Breast epithelium (tissue), 4 donors: ENCODE measurements at regions not wholly inside any gene's neighbourhood (a gene's known extent, or its start where the extent isn't known, plus 50 kb on each side); places are given as distances from the start of the nearest gene placed in this dataset.
"Not testable (repeated sequence)": the region's sequence is repeated elsewhere in the genome, so short reads cannot be mapped to it uniquely, and the experiment has no call there.

Source experiments
- DNase-seq, 2 donors: peaks; one replicate each; pipeline ENCODE4 v3.0.0-alpha.2; 2019; ENCODE audit warnings: low spot score in 2 of 2
- H3K27ac ChIP-seq, 2 donors: fragments of 200-600 bp; sonication (generic) in 1 of 2; one replicate each; pipeline ENCODE4 v1.5.1; 2016 to 2019; ENCODE audit warnings: mild to moderate bottlenecking in 1 of 2
- H3K27me3 ChIP-seq, 2 donors: fragments of 200-600 bp; sonication (generic) in 1 of 2; one replicate each; pipeline versions ENCODE4 v1.5.1 to v1.6.0; 2017 to 2019; ENCODE audit warnings: control low read depth in 1 of 2, mild to moderate bottlenecking in 1 of 2
- H3K36me3 ChIP-seq: fragments of 200-600 bp; one replicate; pipeline ENCODE4 v1.5.1; 2019
- H3K4me1 ChIP-seq, 2 donors: fragments of 200-600 bp; sonication (generic); one replicate each; pipeline ENCODE4 v1.5.1; 2016 to 2019; ENCODE audit warnings: control low read depth in 1 of 2
- H3K4me3 ChIP-seq, 3 donors: fragments of 200-600 bp; sonication (generic); 1 replicate in 2 of 3; 2 replicates in 1 of 3; pipeline ENCODE4 v1.5.1; 2016 to 2019; ENCODE audit warnings: mild to moderate bottlenecking in 3 of 3, moderate library complexity in 2 of 3
- H3K9me3 ChIP-seq, 2 donors: fragments of 200-600 bp; sonication (generic) in 1 of 2; one replicate each; pipeline ENCODE4 v1.5.1; 2016 to 2019; ENCODE audit warnings: control low read depth in 1 of 2
- CTCF ChIP-seq, 3 donors: fragments of 450-650 bp; IDR thresholded peaks; one replicate each; pipeline ENCODE4 v1.5.1; 2016 to 2017; ENCODE audit warnings: antibody characterized with exemption in 3 of 3, mild to moderate bottlenecking in 3 of 3, moderate library complexity in 3 of 3
- POLR2A ChIP-seq: fragments of 450-650 bp; IDR thresholded peaks from one replicate; pipeline ENCODE4 v1.6.1; 2016; ENCODE audit warnings: antibody characterized with exemption, mild to moderate bottlenecking, moderate library complexity
- POLR2AphosphoS5 ChIP-seq, 3 donors: sonication (generic); formaldehyde crosslinking; IDR thresholded peaks; one replicate each; pipeline ENCODE4 v1.6.1; 2017; ENCODE audit warnings: antibody characterized with exemption in 3 of 3
- intact Hi-C: fragments of 100-400 bp; cut with DNase I; formaldehyde crosslinking; loops from one replicate; pipeline ENCODE4 v1.15.1; 2023; ENCODE audit warnings: low total_unique reads

GRCh38 chr10:4902571-4903011 lies 60.6 kb upstream of the AKR1C1 start:
- Histone ChIP-seq H3K4me1 (no peaks in the 10 kb centered on the region), H3K27me3 (no peaks in the 10 kb centered on the region), H3K9me3 (no peaks in the 10 kb centered on the region), H3K36me3 (no peaks in the 10 kb centered on the region), H3K27ac (peak overlapping the region; percentile 33 to 62), H3K4me3 (no peak overlapping the region)
- no peak for DNase-seq
- TF ChIP-seq CTCF (IDR thresholded peaks at IDR 0.05) (no peak), POLR2AphosphoS5 (IDR thresholded peaks at IDR 0.05) (no peak), POLR2A (no peak)
- intact Hi-C loops: no loop called here

GRCh38 chr10:4903126-4903525 lies 60.1 kb upstream of the AKR1C1 start:
- H3K27ac ChIP-seq: peak overlapping the region in 1 of 2 donors; percentile 8
- DNase-seq, H3K4me1 ChIP-seq, H3K36me3 ChIP-seq, H3K9me3 ChIP-seq, H3K4me3 ChIP-seq, H3K27me3 ChIP-seq, intact Hi-C loops: not testable (repeated sequence)

GRCh38 chr10:4903675-4904074 lies 59.5 kb upstream of the AKR1C1 start:
- DNase-seq, H3K27ac ChIP-seq, H3K4me3 ChIP-seq, H3K4me1 ChIP-seq, intact Hi-C loops, H3K36me3 ChIP-seq, H3K9me3 ChIP-seq, H3K27me3 ChIP-seq: not testable (repeated sequence)

- no peak overlapping the region for H3K4me3 ChIP-seq
- no peaks in the 10 kb centered on the region for H3K9me3 ChIP-seq
- no peak for DNase-seq
- no peaks in the 10 kb centered on the region for H3K27me3 ChIP-seq
- no peak overlapping the region for H3K27ac ChIP-seq
- H3K36me3 ChIP-seq: no peaks in the 10 kb centered on the region
- TF ChIP-seq POLR2A: no peak
- TF ChIP-seq POLR2AphosphoS5 (IDR thresholded peaks at IDR 0.05): no peak
- no peak for TF ChIP-seq CTCF (IDR thresholded peaks at IDR 0.05)
- intact Hi-C loops: no loop called here
- no peaks in the 10 kb centered on the region for H3K4me1 ChIP-seq
These were observed 54.1 kb upstream of the AKR1C1 start for GRCh38 chr10:4909118-4909517.
